ENCODE measurements at regions not wholly inside any gene's neighbourhood (a gene's known extent, or its start where the extent isn't known, plus 50 kb on each side); places are given as distances from the start of the nearest gene placed in this dataset.

- no peak for DNase-seq (ENCODE audit: low read depth)
These were observed 117.4 kb downstream of the MAT2B start for GRCh38 chr5:163622799-163623198.

GRCh38 chr5:163623524-163623923 is 118.1 kb downstream of the MAT2B start:
- no peak for DNase-seq (ENCODE audit: low read depth)

GRCh38 chr5:163623986-163624385 is 118.6 kb downstream of the MAT2B start:
- DNase-seq (ENCODE audit: low read depth): no peak

- no peak for DNase-seq (ENCODE audit: low read depth)
These were observed 119.0 kb downstream of the MAT2B start for GRCh38 chr5:163624431-163624830.

- no peak for DNase-seq (ENCODE audit: low read depth)
These were observed 121.5 kb downstream of the MAT2B start for GRCh38 chr5:163626904-163627434.

GRCh38 chr5:163631856-163632255 is 126.4 kb downstream of the MAT2B start:
- no peak for DNase-seq (ENCODE audit: low read depth)

- DNase-seq (ENCODE audit: low read depth): no peak
These were observed 128.6 kb downstream of the MAT2B start for GRCh38 chr5:163633926-163634460.

- DNase-seq (ENCODE audit: low read depth): no peak
These were observed 130.2 kb downstream of the MAT2B start for GRCh38 chr5:163635631-163636030.

- DNase-seq (ENCODE audit: low read depth): no peak
These were observed 137.5 kb downstream of the MAT2B start for GRCh38 chr5:163642904-163643303.

GRCh38 chr5:163645421-163646416 is 140.3 kb downstream of the MAT2B start:
- DNase-seq (ENCODE audit: low read depth): no peak

GRCh38 chr5:163649514-163649913 is 144.1 kb downstream of the MAT2B start:
- DNase-seq (ENCODE audit: low read depth): peak; percentile 75

GRCh38 chr5:163653526-163653925 is 148.1 kb downstream of the MAT2B start:
- DNase-seq (ENCODE audit: low read depth): no peak

- DNase-seq (ENCODE audit: low read depth): peak; percentile 63
These were observed 153.5 kb downstream of the MAT2B start for GRCh38 chr5:163658702-163659567.

GRCh38 chr5:163659568-163659902 is 154.1 kb downstream of the MAT2B start:
- no peak for DNase-seq (ENCODE audit: low read depth)

- DNase-seq (ENCODE audit: low read depth): no peak
These were observed 155.1 kb downstream of the MAT2B start for GRCh38 chr5:163660486-163660885.

- no peak for DNase-seq (ENCODE audit: low read depth)
These were observed 155.9 kb downstream of the MAT2B start for GRCh38 chr5:163661360-163661759.

GRCh38 chr5:163670036-163670435 is 164.6 kb downstream of the MAT2B start:
- DNase-seq (ENCODE audit: low read depth): no peak

- DNase-seq (ENCODE audit: low read depth): no peak
These were observed 171.7 kb downstream of the MAT2B start for GRCh38 chr5:163677092-163677491.

- DNase-seq (ENCODE audit: low read depth): peak; percentile 5
These were observed 176.8 kb downstream of the MAT2B start for GRCh38 chr5:163682234-163682633.

- DNase-seq (ENCODE audit: low read depth): no peak
These were observed 182.0 kb downstream of the MAT2B start for GRCh38 chr5:163687414-163687813.

- DNase-seq (ENCODE audit: low read depth): no peak
These were observed 186.7 kb downstream of the MAT2B start for GRCh38 chr5:163692091-163692490.

All from RPMI7951 (cell line).